Gastrocnemius medialis (tissue), 4 donors: ENCODE measurements at regions not wholly inside any gene's neighbourhood (a gene's known extent, or its start where the extent isn't known, plus 50 kb on each side); places are given as distances from the start of the nearest gene placed in this dataset.

Experiments used
- ATAC-seq, 2 donors: fragments of 150-250 bp; one replicate each; pipeline ENCODE4 v1.9.1; 2016
- DNase-seq, 2 donors: peaks; one replicate each; pipeline ENCODE4 v3.0.0-alpha.2; 2019
- H3K27ac ChIP-seq, 4 donors: fragments of 200-600 bp; sonication (generic); 1 replicate in 1 of 4; 2 replicates in 3 of 4; pipeline ENCODE4 v1.5.1; 2016 to 2018; ENCODE audit warnings: mild to moderate bottlenecking in 2 of 4, moderate library complexity in 1 of 4
- H3K27me3 ChIP-seq, 3 donors: fragments of 200-600 bp; sonication (generic) in 2 of 3; 1 replicate in 1 of 3; 2 replicates in 2 of 3; pipeline versions ENCODE4 v1.5.1 to v1.6.0; 2016 to 2019; ENCODE audit warnings: mild to moderate bottlenecking in 1 of 3, moderate library complexity in 1 of 3
- H3K36me3 ChIP-seq, 2 donors: fragments of 200-600 bp; sonication (generic) in 1 of 2; one replicate each; pipeline ENCODE4 v1.5.1; 2017 to 2018
- H3K4me1 ChIP-seq, 2 donors: fragments of 200-600 bp; sonication (generic) in 1 of 2; one replicate each; pipeline ENCODE4 v1.5.1; 2016 to 2017; ENCODE audit warnings: mild to moderate bottlenecking in 2 of 2
- H3K4me3 ChIP-seq, 4 donors: fragments of 200-600 bp; sonication (generic) in 3 of 4; 1 replicate in 1 of 4; 2 replicates in 3 of 4; pipeline ENCODE4 v1.5.1; 2016 to 2019; ENCODE audit warnings: mild to moderate bottlenecking in 2 of 4
- H3K9me3 ChIP-seq, 3 donors: fragments of 200-600 bp; sonication (generic) in 2 of 3; 1 replicate in 1 of 3; 2 replicates in 2 of 3; pipeline ENCODE4 v1.5.1; 2016 to 2019
- POLR2A ChIP-seq, 2 donors: fragments of 450-650 bp; IDR thresholded peaks; one replicate each; pipeline ENCODE4 v1.6.1; 2017; ENCODE audit warnings: antibody characterized with exemption in 2 of 2, mild to moderate bottlenecking in 2 of 2, moderate library complexity in 2 of 2
- in situ Hi-C, 4 donors: fragments of 200-750 bp; cut with MboI; loops; one replicate each; pipeline versions ENCODE4 v1.15.0 to v1.8.0; 2017; ENCODE audit warnings: low sequenced_read_pairs in 4 of 4
- intact Hi-C: fragments of 100-400 bp; cut with DNase I; formaldehyde crosslinking; loops from one replicate; pipeline ENCODE4 v1.15.1; 2023; ENCODE audit warnings: low total_unique reads
- TF ChIP-seq, protein P1 (sequence below), 5 experiments: fragments of 450-650 bp in 3 of 5; fragments of 200-600 bp in 2 of 5; sonication (generic) in 2 of 5; IDR thresholded peaks in 4 of 5; conservative IDR thresholded peaks in 1 of 5; 1 replicate in 4 of 5; 2 replicates in 1 of 5; pipeline ENCODE4 v1.5.1; 2016 to 2019; ENCODE audit warnings: antibody characterized with exemption in 5 of 5, mild to moderate bottlenecking in 3 of 5, moderate library complexity in 3 of 5

DNA sequence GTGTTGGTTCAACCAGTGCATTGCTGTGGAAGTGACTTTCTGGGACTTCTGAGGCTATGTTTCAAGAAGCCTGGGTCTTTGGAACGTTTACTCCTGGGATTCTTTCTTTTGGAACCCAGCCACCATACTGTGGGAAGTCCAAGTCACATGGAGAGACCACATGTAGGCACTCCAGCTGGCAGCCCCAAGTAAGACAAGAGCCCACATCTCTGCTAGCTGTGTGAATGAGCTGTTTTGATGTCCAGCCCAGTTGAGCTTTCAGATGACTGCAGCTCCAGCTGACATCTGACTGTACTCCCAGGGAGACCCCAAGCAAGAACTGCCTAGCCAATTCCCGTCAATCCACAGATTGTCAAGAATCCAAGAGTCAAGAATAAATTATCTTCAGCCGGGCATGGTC is 60.1 kb upstream of the SPATA31D4 start:
- no peak for TF ChIP-seq POLR2A (IDR thresholded peaks at IDR 0.05)
- TF ChIP-seq, protein P1, sequence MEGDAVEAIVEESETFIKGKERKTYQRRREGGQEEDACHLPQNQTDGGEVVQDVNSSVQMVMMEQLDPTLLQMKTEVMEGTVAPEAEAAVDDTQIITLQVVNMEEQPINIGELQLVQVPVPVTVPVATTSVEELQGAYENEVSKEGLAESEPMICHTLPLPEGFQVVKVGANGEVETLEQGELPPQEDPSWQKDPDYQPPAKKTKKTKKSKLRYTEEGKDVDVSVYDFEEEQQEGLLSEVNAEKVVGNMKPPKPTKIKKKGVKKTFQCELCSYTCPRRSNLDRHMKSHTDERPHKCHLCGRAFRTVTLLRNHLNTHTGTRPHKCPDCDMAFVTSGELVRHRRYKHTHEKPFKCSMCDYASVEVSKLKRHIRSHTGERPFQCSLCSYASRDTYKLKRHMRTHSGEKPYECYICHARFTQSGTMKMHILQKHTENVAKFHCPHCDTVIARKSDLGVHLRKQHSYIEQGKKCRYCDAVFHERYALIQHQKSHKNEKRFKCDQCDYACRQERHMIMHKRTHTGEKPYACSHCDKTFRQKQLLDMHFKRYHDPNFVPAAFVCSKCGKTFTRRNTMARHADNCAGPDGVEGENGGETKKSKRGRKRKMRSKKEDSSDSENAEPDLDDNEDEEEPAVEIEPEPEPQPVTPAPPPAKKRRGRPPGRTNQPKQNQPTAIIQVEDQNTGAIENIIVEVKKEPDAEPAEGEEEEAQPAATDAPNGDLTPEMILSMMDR (IDR thresholded peaks at IDR 0.05 in 4 of 5, conservative IDR thresholded peaks at IDR 0.05 in 1 of 5): no peak
- no peak overlapping the region for H3K4me3 ChIP-seq
- H3K36me3 ChIP-seq: no peaks in the 10 kb centered on the region
- no peak overlapping the region for H3K27ac ChIP-seq
- no peaks in the 10 kb centered on the region for H3K9me3 ChIP-seq
- intact Hi-C loops (no loop called here), in situ Hi-C loops (no loop called here)
- no peak for ATAC-seq
- no peaks in the 10 kb centered on the region for H3K27me3 ChIP-seq
- H3K4me1 ChIP-seq: no peaks in the 10 kb centered on the region
- no peak for DNase-seq

DNA sequence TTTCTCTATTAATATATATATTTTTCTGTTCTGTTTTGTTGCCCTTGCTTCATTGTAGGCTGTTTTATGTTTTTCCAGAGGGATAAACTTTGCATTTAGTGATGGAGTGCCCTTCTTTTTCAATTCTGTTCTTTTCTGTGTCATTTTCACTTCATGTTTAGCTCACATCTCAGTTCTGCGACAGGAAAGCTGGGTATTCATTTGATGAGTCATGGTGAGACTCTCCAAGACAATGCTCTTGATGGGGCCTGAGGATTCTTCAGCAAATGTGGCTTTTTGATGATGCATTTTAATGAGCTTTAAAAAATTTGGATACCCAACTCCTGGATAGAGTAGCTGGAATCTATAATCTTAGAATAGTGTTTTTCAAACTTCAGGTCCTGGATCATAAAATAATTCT is 56.5 kb upstream of the SPATA31D4 start:
- Histone ChIP-seq H3K4me1 (no peaks in the 10 kb centered on the region), H3K9me3 (no peaks in the 10 kb centered on the region), H3K4me3 (no peak overlapping the region), H3K36me3 (no peaks in the 10 kb centered on the region), H3K27ac (no peak overlapping the region), H3K27me3 (no peaks in the 10 kb centered on the region)
- in situ Hi-C loops (no loop called here), intact Hi-C loops (no loop called here)
- no peak for ATAC-seq
- DNase-seq: no peak
- no peak for TF ChIP-seq POLR2A (IDR thresholded peaks at IDR 0.05)
- TF ChIP-seq, protein P1 (IDR thresholded peaks at IDR 0.05 in 4 of 5, conservative IDR thresholded peaks at IDR 0.05 in 1 of 5): no peak

DNA sequence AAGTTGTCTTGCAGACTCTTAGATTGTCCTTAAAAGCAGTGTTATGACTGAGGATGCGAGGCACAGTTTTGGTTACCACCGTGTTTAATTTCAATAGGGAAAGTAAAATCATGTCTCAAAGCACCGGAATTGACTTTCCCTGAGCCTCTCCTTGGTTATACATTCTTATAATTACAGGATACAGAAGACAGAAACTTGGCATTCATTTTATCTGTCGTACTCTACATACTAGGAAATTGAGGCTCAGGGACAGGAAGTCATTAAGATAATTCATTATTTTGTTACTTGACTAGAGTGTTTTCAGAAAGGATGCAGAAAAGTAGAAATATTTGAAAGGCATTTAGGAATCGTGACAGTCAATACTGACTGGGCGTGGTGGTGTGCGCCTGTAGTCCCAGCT is 54.0 kb upstream of the SPATA31D4 start:
- ATAC-seq (no peak), DNase-seq (no peak)
- intact Hi-C loops: no loop called here
- H3K36me3 ChIP-seq: no peaks in the 10 kb centered on the region
- in situ Hi-C loops: no loop called here
- no peak overlapping the region for H3K27ac ChIP-seq
- H3K4me1 ChIP-seq: no peaks in the 10 kb centered on the region
- H3K4me3 ChIP-seq: no peak overlapping the region
- H3K9me3 ChIP-seq: no peaks in the 10 kb centered on the region
- TF ChIP-seq, protein P1 (IDR thresholded peaks at IDR 0.05 in 4 of 5, conservative IDR thresholded peaks at IDR 0.05 in 1 of 5): no peak
- no peak for TF ChIP-seq POLR2A (IDR thresholded peaks at IDR 0.05)
- H3K27me3 ChIP-seq: no peaks in the 10 kb centered on the region

DNA sequence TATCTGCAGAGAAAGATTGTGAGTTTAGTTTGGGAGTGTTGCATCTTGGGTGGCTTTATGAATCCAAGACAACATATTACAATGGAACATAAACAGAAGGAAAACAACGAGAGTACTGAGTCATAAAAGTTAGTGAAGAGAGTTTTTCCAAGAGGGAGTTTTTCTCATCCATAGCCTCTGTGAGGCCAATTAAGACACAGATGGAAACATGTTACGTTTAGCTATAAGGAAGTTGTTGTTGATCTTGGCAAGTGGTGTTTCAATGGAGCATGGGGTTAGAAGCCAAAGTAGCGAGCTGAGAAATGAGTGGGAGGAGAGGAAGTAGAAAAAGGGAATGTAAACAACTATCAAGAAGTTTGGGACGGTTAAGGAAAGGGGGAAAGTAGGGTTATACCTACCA is 53.3 kb upstream of the SPATA31D4 start:
- H3K4me3 ChIP-seq: no peak overlapping the region
- DNase-seq (no peak), ATAC-seq (no peak)
- intact Hi-C loops (no loop called here), in situ Hi-C loops (loop anchor here in 1 of 4 donors (25.0 kb wide), 1 partner anchor 737 kb away; no protein-coding TSS in a partner anchor)
- no peaks in the 10 kb centered on the region for H3K27me3 ChIP-seq
- no peak overlapping the region for H3K27ac ChIP-seq
- no peaks in the 10 kb centered on the region for H3K4me1 ChIP-seq
- H3K9me3 ChIP-seq: no peaks in the 10 kb centered on the region
- TF ChIP-seq POLR2A (IDR thresholded peaks at IDR 0.05): no peak
- TF ChIP-seq, protein P1 (IDR thresholded peaks at IDR 0.05 in 4 of 5, conservative IDR thresholded peaks at IDR 0.05 in 1 of 5): no peak
- H3K36me3 ChIP-seq: no peaks in the 10 kb centered on the region

DNA sequence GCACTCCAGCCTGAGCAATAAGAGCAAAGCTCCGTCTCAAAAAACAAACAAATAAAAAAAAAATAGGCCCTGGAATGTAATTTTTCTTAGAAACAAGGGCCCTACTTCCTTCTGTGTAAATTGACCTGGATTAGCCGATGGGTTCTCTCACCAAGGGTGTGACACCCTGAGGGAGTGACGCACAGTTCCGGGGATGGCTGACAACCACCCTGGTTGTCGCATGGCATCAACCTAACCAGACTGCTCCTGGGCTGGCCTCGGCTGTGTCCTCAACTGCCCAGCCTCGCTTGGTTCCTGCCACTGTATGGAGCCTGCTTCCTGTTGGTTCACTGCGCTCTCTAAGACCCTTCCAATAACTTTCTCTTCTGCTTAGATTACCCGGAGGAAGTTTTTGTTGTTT is 51.2 kb upstream of the SPATA31D4 start:
- Histone ChIP-seq H3K4me1 (no peaks in the 10 kb centered on the region), H3K4me3 (no peak overlapping the region), H3K9me3 (no peaks in the 10 kb centered on the region), H3K27ac (no peak overlapping the region), H3K36me3 (no peaks in the 10 kb centered on the region), H3K27me3 (no peaks in the 10 kb centered on the region)
- no peak for ATAC-seq
- in situ Hi-C loops: loop anchor here in 1 of 4 donors (25.0 kb wide), 1 partner anchor 735 kb away; no protein-coding TSS in a partner anchor
- intact Hi-C loops: no loop called here
- DNase-seq: no peak
- no peak for TF ChIP-seq POLR2A (IDR thresholded peaks at IDR 0.05)
- TF ChIP-seq, protein P1 (IDR thresholded peaks at IDR 0.05 in 4 of 5, conservative IDR thresholded peaks at IDR 0.05 in 1 of 5): no peak
